SK-N-MC (cell line): ENCODE measurements at regions not wholly inside any gene's neighbourhood (a gene's known extent, or its start where the extent isn't known, plus 50 kb on each side); places are given as distances from the start of the nearest gene placed in this dataset.

Source experiments
- EZH2 ChIP-seq: fragments of 200-600 bp; sonication (generic); IDR thresholded peaks from one replicate; pipeline ENCODE4 v1.6.1; 2017; ENCODE audit warnings: antibody characterized with exemption
- POLR2AphosphoS5 ChIP-seq: IDR thresholded peaks from 2 replicates; pipeline ENCODE4 v1.6.1; 2012; ENCODE audit warnings: mild to moderate bottlenecking, low read depth, low read length, borderline replicate concordance

DNA sequence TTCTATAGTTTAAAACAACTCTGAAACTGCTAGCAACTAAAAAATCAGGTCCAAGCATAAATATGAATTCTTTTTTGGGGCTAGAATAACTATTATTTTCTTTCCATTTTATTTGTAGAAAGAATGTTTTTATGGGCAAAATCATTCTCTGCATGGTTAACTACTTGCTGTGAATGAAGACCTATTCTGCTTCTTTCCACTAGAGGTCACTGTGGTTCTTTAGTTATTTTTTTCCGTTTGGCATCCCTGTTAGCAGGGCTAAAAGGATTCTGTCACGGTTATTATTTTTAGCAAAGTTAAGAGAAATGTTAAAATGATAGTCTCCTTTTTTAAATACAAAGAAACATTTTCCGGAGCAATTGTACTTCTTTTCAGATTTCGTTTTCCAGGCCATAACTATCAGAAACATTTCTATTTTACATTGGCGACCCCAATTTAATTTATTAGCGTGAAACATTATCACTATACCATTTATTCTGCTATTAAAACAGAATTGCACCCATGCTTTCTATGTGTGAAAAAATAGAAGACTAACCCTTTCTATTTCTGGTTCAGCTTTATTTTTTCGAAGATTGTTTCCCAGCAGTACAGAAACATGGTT, 404.8 kb downstream of the ATP23 start:
- no peak for TF ChIP-seq EZH2
- no peak for TF ChIP-seq POLR2AphosphoS5
